Liver (tissue), 8 donors: ENCODE measurements at regions not wholly inside any gene's neighbourhood (a gene's known extent, or its start where the extent isn't known, plus 50 kb on each side); places are given as distances from the start of the nearest gene placed in this dataset.

Source experiments
- DNase-seq: peaks from one replicate; pipeline ENCODE4 v3.0.0-alpha.2; 2017; ENCODE audit warnings: low spot score
- H3K27ac ChIP-seq, 2 donors: one replicate each; pipeline ENCODE4 v1.7.0; 2013; ENCODE audit warnings: inconsistent platforms in 2 of 2, low read length in 2 of 2, control low read depth in 1 of 2, low read depth in 1 of 2, mild to moderate bottlenecking in 1 of 2
- H3K27me3 ChIP-seq, 4 donors: one replicate each; pipeline versions ENCODE4 v1.6.1 to v1.7.0; 2013; ENCODE audit warnings: low read length in 3 of 4, inconsistent platforms in 1 of 4, mild to moderate bottlenecking in 1 of 4, moderate library complexity in 1 of 4; ENCODE audit not compliant: control insufficient read depth in 4 of 4, insufficient read depth in 4 of 4
- H3K36me3 ChIP-seq, 4 donors: one replicate each; pipeline versions ENCODE4 v1.6.1 to v1.7.0; 2013; ENCODE audit warnings: low read length in 3 of 4, mild to moderate bottlenecking in 3 of 4, low read depth in 1 of 4, moderate library complexity in 1 of 4; ENCODE audit not compliant: control insufficient read depth in 4 of 4, insufficient read depth in 3 of 4
- H3K4me1 ChIP-seq, 4 donors: one replicate each; pipeline versions ENCODE4 v1.6.1 to v1.7.0; 2013; ENCODE audit warnings: low read length in 3 of 4, mild to moderate bottlenecking in 3 of 4, moderate library complexity in 1 of 4; ENCODE audit not compliant: control insufficient read depth in 4 of 4, insufficient read depth in 4 of 4
- H3K4me3 ChIP-seq, 3 donors: one replicate each; pipeline versions ENCODE4 v1.6.1 to v1.7.0; 2013; ENCODE audit warnings: low read length in 3 of 3, control low read depth in 1 of 3, low read depth in 1 of 3, mild to moderate bottlenecking in 1 of 3
- H3K9ac ChIP-seq, 2 donors: one replicate each; pipeline ENCODE4 v1.7.0; 2013; ENCODE audit warnings: low read length in 2 of 2, mild to moderate bottlenecking in 2 of 2, moderate library complexity in 2 of 2, control low read depth in 1 of 2, low read depth in 1 of 2
- H3K9me3 ChIP-seq, 4 donors: one replicate each; pipeline versions ENCODE4 v1.6.1 to v1.7.0; 2013; ENCODE audit warnings: low read length in 3 of 4; ENCODE audit not compliant: control insufficient read depth in 4 of 4
- EGR1 ChIP-seq, 2 donors: IDR thresholded peaks; 2 replicates each; pipeline ENCODE4 v1.6.1; 2016 to 2018; ENCODE audit warnings: antibody characterized with exemption in 2 of 2, low read depth in 2 of 2
- FOXA1 ChIP-seq: IDR thresholded peaks from 2 replicates; pipeline ENCODE4 v1.6.1; 2016; ENCODE audit warnings: antibody characterized with exemption
- FOXA2 ChIP-seq: IDR thresholded peaks from 2 replicates; pipeline ENCODE4 v1.6.1; 2016; ENCODE audit warnings: antibody characterized with exemption
- GABPA ChIP-seq, 2 donors: IDR thresholded peaks in 1 of 2; conservative IDR thresholded peaks in 1 of 2; 2 replicates each; pipeline ENCODE4 v1.6.1; 2016; ENCODE audit warnings: antibody characterized with exemption in 2 of 2, mild to moderate bottlenecking in 1 of 2, moderate library complexity in 1 of 2
- HNF4A ChIP-seq, 2 donors: conservative IDR thresholded peaks; 2 replicates each; pipeline ENCODE4 v1.6.1; 2016; ENCODE audit warnings: antibody characterized with exemption in 2 of 2, mild to moderate bottlenecking in 2 of 2
- HNF4G ChIP-seq: IDR thresholded peaks from 2 replicates; pipeline ENCODE4 v1.6.1; 2016; ENCODE audit warnings: antibody characterized with exemption
- JUND ChIP-seq, 2 donors: IDR thresholded peaks; 2 replicates each; pipeline ENCODE4 v1.6.1; 2016; ENCODE audit warnings: antibody characterized with exemption in 2 of 2
- NR2F2 ChIP-seq: IDR thresholded peaks from 2 replicates; pipeline ENCODE4 v1.6.1; 2016; ENCODE audit warnings: antibody characterized with exemption
- RAD21 ChIP-seq, 2 donors: IDR thresholded peaks; 2 replicates each; pipeline ENCODE4 v1.6.1; 2016; ENCODE audit warnings: antibody characterized with exemption in 2 of 2, mild to moderate bottlenecking in 2 of 2
- RXRA ChIP-seq, 2 donors: IDR thresholded peaks; 2 replicates each; pipeline ENCODE4 v1.6.1; 2017 to 2018; ENCODE audit warnings: antibody characterized with exemption in 2 of 2, mild to moderate bottlenecking in 1 of 2
- TAF1 ChIP-seq: conservative IDR thresholded peaks from 2 replicates; pipeline ENCODE4 v1.6.1; 2016; ENCODE audit warnings: antibody characterized with exemption, mild to moderate bottlenecking
- YY1 ChIP-seq: IDR thresholded peaks from 2 replicates; pipeline ENCODE4 v1.6.1; 2016; ENCODE audit warnings: antibody characterized with exemption, mild to moderate bottlenecking
- WGBS: extraction: QIAGEN DNeasy Blood & Tissue Kit; methylation state at CpG from one replicate; pipeline ENCODE4 v1.1.7; 2013; 5-methylcytosine and 5-hydroxymethylcytosine counted together
- TF ChIP-seq, protein P1 (sequence below): fragments of 150-350 bp; IDR thresholded peaks from 2 replicates; pipeline ENCODE4 v1.5.1; 2017; ENCODE audit warnings: improper control_type of control experiment, low read depth, low read length; ENCODE audit not compliant: missing input control
- TF ChIP-seq, protein P2 (sequence below): IDR thresholded peaks from 2 replicates; pipeline ENCODE4 v1.6.1; 2016; ENCODE audit warnings: antibody characterized with exemption
- TF ChIP-seq, protein P3 (sequence below): IDR thresholded peaks from 2 replicates; pipeline ENCODE4 v1.6.1; 2016; ENCODE audit warnings: antibody characterized with exemption
- donor health status: healthy.
- donor health status: healthy.
- donor health status: healthy.
- donor health status: healthy.
- donor health status: healthy.

DNA sequence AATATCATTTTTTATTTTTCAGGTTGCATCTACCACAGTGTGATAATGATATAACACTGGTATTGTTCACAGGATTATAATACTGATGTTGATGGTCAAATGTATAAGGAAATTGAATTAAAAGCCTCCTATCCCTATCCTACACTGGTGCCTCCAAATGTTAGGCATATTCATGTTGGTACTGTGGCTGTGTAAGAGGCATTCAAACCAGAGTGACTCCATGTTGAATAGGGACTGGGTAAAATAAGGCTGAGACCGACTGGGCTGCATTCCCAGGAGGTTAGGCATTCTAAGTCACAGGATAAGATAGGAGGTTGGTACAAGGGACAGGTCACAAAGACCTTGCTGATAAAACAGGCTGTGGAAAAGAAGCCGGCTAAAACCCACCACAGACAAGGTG lies 68.9 kb upstream of the RNU6-1 start:
- peaks cover 0 to 4% (median 1%) of the 10 kb centered on the region in 4 donors for H3K4me1 ChIP-seq
- 90% methylated on average over 2 of the region's 2 CpGs for WGBS
- H3K9me3 ChIP-seq, result peaks cover 0 to 1% (median 0%) of the 10 kb centered on the region in 4 donors
- no peak overlapping the region for H3K27ac ChIP-seq
- DNase-seq, result no peak
- H3K9ac ChIP-seq, result no peak overlapping the region
- H3K36me3 ChIP-seq, result no peaks in the 10 kb centered on the region
- H3K27me3 ChIP-seq, result no peaks in the 10 kb centered on the region
- H3K4me3 ChIP-seq, result no peak overlapping the region
- TF ChIP-seq JUND (IDR thresholded peaks at IDR 0.05) (no peak), RXRA (IDR thresholded peaks at IDR 0.05) (no peak), HNF4A (conservative IDR thresholded peaks at IDR 0.05) (no peak), GABPA (IDR thresholded peaks at IDR 0.05 in 1 of 2, conservative IDR thresholded peaks at IDR 0.05 in 1 of 2) (no peak), HNF4G (no peak), EGR1 (IDR thresholded peaks at IDR 0.05; ENCODE audit: low read depth in 2 of 2) (no peak), TAF1 (no peak), NR2F2 (no peak)
- TF ChIP-seq, protein P1, sequence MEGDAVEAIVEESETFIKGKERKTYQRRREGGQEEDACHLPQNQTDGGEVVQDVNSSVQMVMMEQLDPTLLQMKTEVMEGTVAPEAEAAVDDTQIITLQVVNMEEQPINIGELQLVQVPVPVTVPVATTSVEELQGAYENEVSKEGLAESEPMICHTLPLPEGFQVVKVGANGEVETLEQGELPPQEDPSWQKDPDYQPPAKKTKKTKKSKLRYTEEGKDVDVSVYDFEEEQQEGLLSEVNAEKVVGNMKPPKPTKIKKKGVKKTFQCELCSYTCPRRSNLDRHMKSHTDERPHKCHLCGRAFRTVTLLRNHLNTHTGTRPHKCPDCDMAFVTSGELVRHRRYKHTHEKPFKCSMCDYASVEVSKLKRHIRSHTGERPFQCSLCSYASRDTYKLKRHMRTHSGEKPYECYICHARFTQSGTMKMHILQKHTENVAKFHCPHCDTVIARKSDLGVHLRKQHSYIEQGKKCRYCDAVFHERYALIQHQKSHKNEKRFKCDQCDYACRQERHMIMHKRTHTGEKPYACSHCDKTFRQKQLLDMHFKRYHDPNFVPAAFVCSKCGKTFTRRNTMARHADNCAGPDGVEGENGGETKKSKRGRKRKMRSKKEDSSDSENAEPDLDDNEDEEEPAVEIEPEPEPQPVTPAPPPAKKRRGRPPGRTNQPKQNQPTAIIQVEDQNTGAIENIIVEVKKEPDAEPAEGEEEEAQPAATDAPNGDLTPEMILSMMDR, result no peak
- TF ChIP-seq, protein P2, sequence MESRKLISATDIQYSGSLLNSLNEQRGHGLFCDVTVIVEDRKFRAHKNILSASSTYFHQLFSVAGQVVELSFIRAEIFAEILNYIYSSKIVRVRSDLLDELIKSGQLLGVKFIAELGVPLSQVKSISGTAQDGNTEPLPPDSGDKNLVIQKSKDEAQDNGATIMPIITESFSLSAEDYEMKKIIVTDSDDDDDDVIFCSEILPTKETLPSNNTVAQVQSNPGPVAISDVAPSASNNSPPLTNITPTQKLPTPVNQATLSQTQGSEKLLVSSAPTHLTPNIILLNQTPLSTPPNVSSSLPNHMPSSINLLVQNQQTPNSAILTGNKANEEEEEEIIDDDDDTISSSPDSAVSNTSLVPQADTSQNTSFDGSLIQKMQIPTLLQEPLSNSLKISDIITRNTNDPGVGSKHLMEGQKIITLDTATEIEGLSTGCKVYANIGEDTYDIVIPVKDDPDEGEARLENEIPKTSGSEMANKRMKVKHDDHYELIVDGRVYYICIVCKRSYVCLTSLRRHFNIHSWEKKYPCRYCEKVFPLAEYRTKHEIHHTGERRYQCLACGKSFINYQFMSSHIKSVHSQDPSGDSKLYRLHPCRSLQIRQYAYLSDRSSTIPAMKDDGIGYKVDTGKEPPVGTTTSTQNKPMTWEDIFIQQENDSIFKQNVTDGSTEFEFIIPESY, result no peak

DNA sequence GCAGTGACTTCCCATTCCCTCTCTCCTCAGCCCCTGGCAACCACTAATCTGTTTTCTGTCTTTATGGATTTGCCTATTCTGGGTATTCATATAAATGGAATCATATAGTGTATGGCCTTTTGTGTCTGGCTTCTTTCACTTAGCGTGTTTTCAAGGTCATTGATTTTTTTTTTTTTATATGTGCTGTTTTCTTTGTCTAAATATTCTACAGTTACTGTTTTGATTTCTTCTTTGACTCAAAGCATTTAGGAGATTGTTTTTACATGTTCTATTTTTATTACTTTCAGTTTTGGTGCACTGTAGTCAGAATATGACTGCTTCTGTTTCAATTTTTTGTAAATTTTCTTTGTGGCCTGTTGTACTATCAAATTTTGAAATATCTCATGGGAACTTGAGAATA lies 71.9 kb upstream of the RNU6-1 start:
- DNase-seq, result no peak
- Histone ChIP-seq H3K27ac (no peak overlapping the region), H3K9me3 (peaks cover 0 to 1% (median 0%) of the 10 kb centered on the region in 4 donors), H3K4me1 (peaks cover 2 to 25% (median 21%) of the 10 kb centered on the region in 4 donors), H3K9ac (no peak overlapping the region), H3K27me3 (no peaks in the 10 kb centered on the region), H3K36me3 (no peaks in the 10 kb centered on the region), H3K4me3 (no peak overlapping the region)
- WGBS, result 0% methylated on average over 1 of the region's 1 CpG
- no peak for TF ChIP-seq GABPA (IDR thresholded peaks at IDR 0.05 in 1 of 2, conservative IDR thresholded peaks at IDR 0.05 in 1 of 2)
- TF ChIP-seq TAF1, result no peak
- TF ChIP-seq, protein P1, result no peak
- TF ChIP-seq JUND (IDR thresholded peaks at IDR 0.05), result no peak
- no peak for TF ChIP-seq FOXA2
- TF ChIP-seq, protein P3, sequence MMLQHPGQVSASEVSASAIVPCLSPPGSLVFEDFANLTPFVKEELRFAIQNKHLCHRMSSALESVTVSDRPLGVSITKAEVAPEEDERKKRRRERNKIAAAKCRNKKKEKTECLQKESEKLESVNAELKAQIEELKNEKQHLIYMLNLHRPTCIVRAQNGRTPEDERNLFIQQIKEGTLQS, result no peak
- TF ChIP-seq HNF4G, result no peak
- no peak for TF ChIP-seq YY1
- no peak for TF ChIP-seq RAD21 (IDR thresholded peaks at IDR 0.05)
- TF ChIP-seq FOXA1, result no peak
